OCI-LY1 (cell line): ENCODE measurements at regions not wholly inside any gene's neighbourhood (a gene's known extent, or its start where the extent isn't known, plus 50 kb on each side); places are given as distances from the start of the nearest gene placed in this dataset.

Experiments
- H2AFZ ChIP-seq: fragments of 200-600 bp; sonication (generic), shearing (Covaris generic); 2 replicates; pipeline ENCODE4 v1.6.0; 2014; ENCODE audit warnings: antibody characterized with exemption, mild to moderate bottlenecking, low read length
- H3F3A ChIP-seq: fragments of 200-600 bp; sonication (generic), shearing (Covaris generic); 2 replicates; pipeline ENCODE4 v1.6.0; 2014; ENCODE audit warnings: mild to moderate bottlenecking, antibody characterized with exemption, low read length, moderate library complexity; ENCODE audit not compliant: insufficient read depth
- H3K27ac ChIP-seq: fragments of 200-600 bp; sonication (generic); 2 replicates; pipeline ENCODE4 v1.5.1; 2014; ENCODE audit warnings: low read length, mixed run types, mild to moderate bottlenecking, low read depth; ENCODE audit not compliant: poor library complexity, severe bottlenecking
- H3K27me3 ChIP-seq: fragments of 200-600 bp; sonication (generic); 2 replicates; pipeline ENCODE4 v1.6.0; 2014; ENCODE audit warnings: antibody characterized with exemption, mild to moderate bottlenecking, low read length, moderate library complexity; ENCODE audit not compliant: insufficient read depth
- H3K36me3 ChIP-seq: fragments of 200-600 bp; sonication (generic); 2 replicates; pipeline ENCODE4 v1.6.1; 2014; ENCODE audit warnings: mild to moderate bottlenecking, antibody characterized with exemption, low read length, moderate library complexity, mixed read lengths; ENCODE audit not compliant: insufficient read depth
- H3K4me1 ChIP-seq: fragments of 200-600 bp; sonication (generic); 2 replicates; pipeline ENCODE4 v1.5.1; 2014; ENCODE audit warnings: mild to moderate bottlenecking, low read length, moderate library complexity; ENCODE audit not compliant: insufficient read depth, severe bottlenecking
- H3K4me2 ChIP-seq: fragments of 200-600 bp; sonication (generic), shearing (Covaris generic); 2 replicates; pipeline ENCODE4 v1.6.1; 2014; ENCODE audit warnings: low read length
- H3K4me3 ChIP-seq: fragments of 200-600 bp; sonication (generic); 2 replicates; pipeline ENCODE4 v1.5.1; 2014; ENCODE audit warnings: low read length, low read depth, mild to moderate bottlenecking, mixed read lengths; ENCODE audit not compliant: poor library complexity, severe bottlenecking
- H3K79me2 ChIP-seq: fragments of 200-600 bp; shearing (Covaris generic); 2 replicates; pipeline ENCODE4 v1.6.1; 2016; ENCODE audit warnings: mixed run types, low read length, mixed read lengths; ENCODE audit not compliant: insufficient read depth
- H3K9ac ChIP-seq: fragments of 200-600 bp; sonication (generic), shearing (Covaris generic); 2 replicates; pipeline ENCODE4 v1.6.1; 2014; ENCODE audit warnings: mild to moderate bottlenecking, low read length, mixed read lengths
- H3K9me2 ChIP-seq: fragments of 200-600 bp; sonication (generic), shearing (Covaris generic); 2 replicates; pipeline ENCODE4 v1.6.1; 2014; ENCODE audit warnings: low read depth, mild to moderate bottlenecking, low read length, mixed read lengths
- H3K9me3 ChIP-seq: fragments of 200-600 bp; shearing (Covaris generic); 2 replicates; pipeline ENCODE4 v1.6.1; 2014; ENCODE audit warnings: low read length, mixed read lengths
- H4K20me1 ChIP-seq: fragments of 200-600 bp; sonication (generic), shearing (Covaris generic); 2 replicates; pipeline ENCODE4 v1.6.0; 2016; ENCODE audit warnings: mild to moderate bottlenecking, low read length; ENCODE audit not compliant: insufficient read depth
- EZH2 ChIP-seq: fragments of 200-600 bp; sonication (generic), shearing (Covaris generic); IDR thresholded peaks from 2 replicates; pipeline ENCODE4 v1.8.0; 2017; ENCODE audit warnings: borderline replicate concordance, mixed run types, mild to moderate bottlenecking, antibody characterized with exemption, low read length, moderate library complexity, mixed read lengths
- TF ChIP-seq, protein P1 (sequence below): fragments of 200-600 bp; sonication (generic), shearing (Covaris generic); IDR thresholded peaks from 2 replicates; pipeline ENCODE4 v1.5.1; 2017; ENCODE audit warnings: mild to moderate bottlenecking, antibody characterized with exemption, low read length, moderate library complexity, mixed read lengths

DNA sequence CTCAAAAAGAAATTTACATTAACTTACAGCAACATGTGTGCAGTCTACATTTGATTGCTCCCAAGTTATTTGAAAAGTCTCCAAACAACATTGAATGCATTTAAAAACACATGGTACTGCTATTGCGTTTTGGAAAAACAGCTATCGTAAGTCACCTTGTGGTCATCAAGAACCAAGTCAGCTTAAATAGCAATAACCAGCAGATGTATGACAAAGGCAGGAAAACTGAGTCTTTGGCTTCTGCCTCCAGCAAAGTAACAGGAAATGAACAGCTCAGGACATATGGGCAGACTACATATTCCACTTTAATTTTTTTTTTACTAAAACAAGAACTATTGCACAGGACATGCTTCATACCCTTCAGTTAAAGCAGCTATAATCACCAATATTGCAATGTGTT, 580.6 kb upstream of the SPRY2 start:
- TF ChIP-seq EZH2 = no peak
- TF ChIP-seq, protein P1, sequence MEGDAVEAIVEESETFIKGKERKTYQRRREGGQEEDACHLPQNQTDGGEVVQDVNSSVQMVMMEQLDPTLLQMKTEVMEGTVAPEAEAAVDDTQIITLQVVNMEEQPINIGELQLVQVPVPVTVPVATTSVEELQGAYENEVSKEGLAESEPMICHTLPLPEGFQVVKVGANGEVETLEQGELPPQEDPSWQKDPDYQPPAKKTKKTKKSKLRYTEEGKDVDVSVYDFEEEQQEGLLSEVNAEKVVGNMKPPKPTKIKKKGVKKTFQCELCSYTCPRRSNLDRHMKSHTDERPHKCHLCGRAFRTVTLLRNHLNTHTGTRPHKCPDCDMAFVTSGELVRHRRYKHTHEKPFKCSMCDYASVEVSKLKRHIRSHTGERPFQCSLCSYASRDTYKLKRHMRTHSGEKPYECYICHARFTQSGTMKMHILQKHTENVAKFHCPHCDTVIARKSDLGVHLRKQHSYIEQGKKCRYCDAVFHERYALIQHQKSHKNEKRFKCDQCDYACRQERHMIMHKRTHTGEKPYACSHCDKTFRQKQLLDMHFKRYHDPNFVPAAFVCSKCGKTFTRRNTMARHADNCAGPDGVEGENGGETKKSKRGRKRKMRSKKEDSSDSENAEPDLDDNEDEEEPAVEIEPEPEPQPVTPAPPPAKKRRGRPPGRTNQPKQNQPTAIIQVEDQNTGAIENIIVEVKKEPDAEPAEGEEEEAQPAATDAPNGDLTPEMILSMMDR = no peak

DNA sequence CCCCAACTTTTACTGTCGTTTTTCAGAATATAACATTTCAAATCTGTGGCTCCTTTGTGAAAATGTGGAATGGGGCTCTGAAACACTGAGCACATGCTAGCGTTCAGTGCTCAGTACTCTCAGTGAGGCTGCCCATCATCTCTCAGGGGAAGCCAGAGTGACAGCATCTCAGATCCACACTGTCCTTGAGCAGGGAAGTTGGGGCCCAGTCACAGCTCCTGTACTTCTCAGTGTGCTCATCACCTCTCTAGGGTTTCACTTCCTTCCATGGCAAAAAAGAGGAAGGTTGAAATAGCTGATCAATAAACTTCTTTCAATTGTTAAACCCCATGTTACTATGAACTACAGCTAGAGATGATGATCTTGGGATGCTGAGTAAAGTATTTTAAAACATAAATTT, 565.9 kb upstream of the SPRY2 start:
- no peaks in the 10 kb centered on the region for H3K9me3 ChIP-seq
- no peak overlapping the region for H3K4me3 ChIP-seq
- no peak overlapping the region for H2AFZ ChIP-seq
- no peak overlapping the region for H3K9ac ChIP-seq
- no peaks in the 10 kb centered on the region for H3K27me3 ChIP-seq
- no peaks in the 10 kb centered on the region for H3K36me3 ChIP-seq
- TF ChIP-seq, protein P1 = no peak
- no peak for TF ChIP-seq EZH2
- no peak overlapping the region for H3K4me2 ChIP-seq
- no peaks in the 10 kb centered on the region for H4K20me1 ChIP-seq
- H3K9me2 ChIP-seq = no peaks in the 10 kb centered on the region
- H3K79me2 ChIP-seq = no peaks in the 10 kb centered on the region
- no peaks in the 10 kb centered on the region for H3F3A ChIP-seq
- no peaks in the 10 kb centered on the region for H3K4me1 ChIP-seq
- H3K27ac ChIP-seq = no peak overlapping the region

More for the DNA sequence above, 580.6 kb upstream of the SPRY2 start:
- H3K4me1 ChIP-seq = no peaks in the 10 kb centered on the region
- H3K9ac ChIP-seq = no peak overlapping the region
- no peak overlapping the region for H3K4me2 ChIP-seq
- no peak overlapping the region for H2AFZ ChIP-seq
- H4K20me1 ChIP-seq = no peaks in the 10 kb centered on the region
- no peaks in the 10 kb centered on the region for H3K79me2 ChIP-seq
- H3K9me3 ChIP-seq = no peaks in the 10 kb centered on the region
- H3K27me3 ChIP-seq = no peaks in the 10 kb centered on the region
- no peak overlapping the region for H3K27ac ChIP-seq
- H3K9me2 ChIP-seq = no peaks in the 10 kb centered on the region
- no peaks in the 10 kb centered on the region for H3F3A ChIP-seq
- H3K36me3 ChIP-seq = no peaks in the 10 kb centered on the region
- no peak overlapping the region for H3K4me3 ChIP-seq

DNA sequence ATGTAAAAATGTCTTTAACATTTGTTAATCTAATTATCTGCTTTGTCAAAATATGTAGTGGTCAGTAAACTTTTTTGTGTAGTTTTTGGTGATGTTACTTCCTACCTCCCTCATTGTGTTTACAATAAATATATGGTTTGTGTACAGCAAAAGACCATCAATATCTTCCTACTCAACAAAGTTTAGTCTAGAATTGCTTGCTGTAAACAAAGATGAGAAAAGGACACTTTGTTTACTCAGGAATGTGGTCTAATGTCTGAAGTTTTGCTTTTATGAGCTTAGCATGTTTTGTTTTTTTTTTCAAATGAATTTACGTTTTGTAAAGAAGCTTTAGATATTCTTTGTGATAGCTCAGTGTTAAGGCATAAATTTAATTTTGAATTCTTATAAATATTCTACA, 563.5 kb upstream of the SPRY2 start:
- H3K4me1 ChIP-seq = no peaks in the 10 kb centered on the region
- no peaks in the 10 kb centered on the region for H3K27me3 ChIP-seq
- H3K79me2 ChIP-seq = no peaks in the 10 kb centered on the region
- H3K4me3 ChIP-seq = no peak overlapping the region
- H3K4me2 ChIP-seq = no peak overlapping the region
- no peak overlapping the region for H3K9ac ChIP-seq
- TF ChIP-seq, protein P1 = no peak
- H3K36me3 ChIP-seq = no peaks in the 10 kb centered on the region
- H2AFZ ChIP-seq = no peak overlapping the region
- H3F3A ChIP-seq = no peaks in the 10 kb centered on the region
- H3K9me3 ChIP-seq = no peaks in the 10 kb centered on the region
- no peaks in the 10 kb centered on the region for H4K20me1 ChIP-seq
- no peak overlapping the region for H3K27ac ChIP-seq
- no peaks in the 10 kb centered on the region for H3K9me2 ChIP-seq
